ENCODE measurements at regions not wholly inside any gene's neighbourhood (a gene's known extent, or its start where the extent isn't known, plus 50 kb on each side); places are given as distances from the start of the nearest gene placed in this dataset.

- intact Hi-C loops (cut with micrococcal nuclease; ENCODE audit: unreplicated experiment) = no loop called here
- DNase-seq (ENCODE audit: low spot score) = no peak
- ChIA-PET POLR2A (ENCODE audit: low non-redundant PET) (no interaction called here), CTCF (no interaction called here)
- Histone ChIP-seq H3K27ac (ENCODE audit: low read depth, low read length, poor library complexity, severe bottlenecking) (no peak overlapping the region), H3K4me1 (ENCODE audit: insufficient read depth, low read length, poor library complexity, severe bottlenecking) (no peaks in the 10 kb centered on the region), H3K36me3 (ENCODE audit: insufficient read depth, low read length, poor library complexity, severe bottlenecking) (no peaks in the 10 kb centered on the region), H3K9me3 (ENCODE audit: low read depth, low read length, poor library complexity, severe bottlenecking) (no peaks in the 10 kb centered on the region), H3K4me3 (ENCODE audit: low read depth, low read length, poor library complexity, severe bottlenecking) (no peak overlapping the region), H3K27me3 (replicated peaks; ENCODE audit: insufficient read depth, low read depth, low read length, poor library complexity) (peaks cover 10% of the 10 kb centered on the region)
- BruUV-seq (replicated peaks) = no TSS peak
- TF ChIP-seq EZH2 (IDR thresholded peaks at IDR 0.05; ENCODE audit: borderline replicate concordance, low read depth, low read length, poor library complexity, severe bottlenecking) (no peak), CTCF (conservative IDR thresholded peaks at IDR 0.05; ENCODE audit: low read depth, low read length) (no peak)
Observed at GRCh38 chr2:240286596-240286995, 146.1 kb upstream of the OTOS start.

GRCh38 chr2:240287011-240287410 lies 146.6 kb upstream of the OTOS start:
- Histone ChIP-seq H3K27me3 (replicated peaks; ENCODE audit: insufficient read depth, low read depth, low read length, poor library complexity) (peaks cover 6% of the 10 kb centered on the region), H3K4me1 (ENCODE audit: insufficient read depth, low read length, poor library complexity, severe bottlenecking) (no peaks in the 10 kb centered on the region), H3K36me3 (ENCODE audit: insufficient read depth, low read length, poor library complexity, severe bottlenecking) (no peaks in the 10 kb centered on the region), H3K27ac (ENCODE audit: low read depth, low read length, poor library complexity, severe bottlenecking) (no peak overlapping the region), H3K9me3 (ENCODE audit: low read depth, low read length, poor library complexity, severe bottlenecking) (no peaks in the 10 kb centered on the region), H3K4me3 (ENCODE audit: low read depth, low read length, poor library complexity, severe bottlenecking) (no peak overlapping the region)
- intact Hi-C loops (cut with micrococcal nuclease; ENCODE audit: unreplicated experiment) = no loop called here
- ChIA-PET CTCF (no interaction called here), POLR2A (ENCODE audit: low non-redundant PET) (no interaction called here)
- TF ChIP-seq EZH2 (IDR thresholded peaks at IDR 0.05; ENCODE audit: borderline replicate concordance, low read depth, low read length, poor library complexity, severe bottlenecking) (no peak), CTCF (conservative IDR thresholded peaks at IDR 0.05; ENCODE audit: low read depth, low read length) (no peak)
- no TSS peak for BruUV-seq (replicated peaks)
- DNase-seq (ENCODE audit: low spot score) = no peak

GRCh38 chr2:240287496-240288086 lies 147.1 kb upstream of the OTOS start:
- CTCF ChIA-PET = no interaction called here
- BruUV-seq (replicated peaks) = no TSS peak
- no peaks in the 10 kb centered on the region for H3K36me3 ChIP-seq (ENCODE audit: insufficient read depth, low read length, poor library complexity, severe bottlenecking)
- H3K4me1 ChIP-seq (ENCODE audit: insufficient read depth, low read length, poor library complexity, severe bottlenecking) = no peaks in the 10 kb centered on the region
- H3K4me3 ChIP-seq (ENCODE audit: low read depth, low read length, poor library complexity, severe bottlenecking) = no peak overlapping the region
- POLR2A ChIA-PET (ENCODE audit: low non-redundant PET) = no interaction called here
- no peak for TF ChIP-seq EZH2 (IDR thresholded peaks at IDR 0.05; ENCODE audit: borderline replicate concordance, low read depth, low read length, poor library complexity, severe bottlenecking)
- no peak for TF ChIP-seq CTCF (conservative IDR thresholded peaks at IDR 0.05; ENCODE audit: low read depth, low read length)
- no peaks in the 10 kb centered on the region for H3K9me3 ChIP-seq (ENCODE audit: low read depth, low read length, poor library complexity, severe bottlenecking)
- H3K27ac ChIP-seq (ENCODE audit: low read depth, low read length, poor library complexity, severe bottlenecking) = no peak overlapping the region
- peaks cover under 1% of the 10 kb centered on the region for H3K27me3 ChIP-seq (replicated peaks; ENCODE audit: insufficient read depth, low read depth, low read length, poor library complexity)
- intact Hi-C loops (cut with micrococcal nuclease; ENCODE audit: unreplicated experiment) = no loop called here
- no peak for DNase-seq (ENCODE audit: low spot score)

All from A673 (cell line).